Panc1 (cell line): ENCODE measurements at regions not wholly inside any gene's neighbourhood (a gene's known extent, or its start where the extent isn't known, plus 50 kb on each side); places are given as distances from the start of the nearest gene placed in this dataset.

Experiments
- ATAC-seq: fragments of 200-7000 bp; cut with Tn5 transposase; 2 replicates; pipeline ENCODE4 v1.9.1; 2020; ENCODE audit warnings: mild to moderate bottlenecking, moderate library complexity
- BruUV-seq: library from RNA; stranded (reverse); fragments of 400-500 nt; replicated peaks from 2 replicates; lab custom pipeline; 2021; lab: Mats Ljungman, UMichigan
- CTCF ChIA-PET: fragments of 300-600 bp; sonication (Branson Sonifier 250); formaldehyde crosslinking; loops from one replicate; lab custom pipeline; 2022; ENCODE audit warnings: antibody characterized with exemption; lab: Charles Lee
- POLR2A ChIA-PET: fragments of 300-600 bp; sonication (Branson Sonifier 250); formaldehyde crosslinking; loops from one replicate; lab custom pipeline; 2022; ENCODE audit warnings: antibody characterized with exemption; lab: Charles Lee
- DNase-seq: peaks from one replicate; pipeline ENCODE4 v3.0.0-alpha.2; 2010; ENCODE audit warnings: low read depth, low spot score
- H3K27ac ChIP-seq: 2 replicates; pipeline ENCODE4 v1.5.1; 2011; ENCODE audit warnings: mild to moderate bottlenecking, low read length, inconsistent platforms
- H3K27me3 ChIP-seq: fragments of 200-500 bp; sonication (Bioruptor generic); 2 replicates; pipeline ENCODE4 v1.6.0; 2014; ENCODE audit warnings: low read length, inconsistent platforms; ENCODE audit not compliant: control insufficient read depth, insufficient read depth
- H3K36me3 ChIP-seq: fragments of 200-500 bp; sonication (Bioruptor generic); 2 replicates; pipeline ENCODE4 v1.5.1; 2014; ENCODE audit warnings: inconsistent platforms, mild to moderate bottlenecking, low read length, moderate library complexity; ENCODE audit not compliant: control insufficient read depth, insufficient read depth
- H3K4me1 ChIP-seq: 2 replicates; pipeline ENCODE4 v1.5.1; 2011; ENCODE audit warnings: inconsistent platforms, mild to moderate bottlenecking, low read length, moderate library complexity; ENCODE audit not compliant: control insufficient read depth, insufficient read depth
- H3K4me3 ChIP-seq, 2 experiments: 2 replicates each; pipeline ENCODE4 v1.5.1; 2011 to 2012; ENCODE audit warnings: low read depth in 2 of 2, low read length in 2 of 2, mild to moderate bottlenecking in 2 of 2, inconsistent platforms in 1 of 2, moderate library complexity in 1 of 2
- H3K9me3 ChIP-seq: fragments of 200-500 bp; sonication (Bioruptor generic); 2 replicates; pipeline ENCODE4 v1.5.1; 2014; ENCODE audit warnings: low read depth, mild to moderate bottlenecking, inconsistent platforms, low read length, moderate library complexity; ENCODE audit not compliant: control insufficient read depth, insufficient read depth
- POLR2AphosphoS5 ChIP-seq: IDR thresholded peaks from 2 replicates; pipeline ENCODE4 v1.6.1; 2012; ENCODE audit warnings: mild to moderate bottlenecking, low read depth, low read length, moderate library complexity
- SIN3A ChIP-seq: IDR thresholded peaks from 2 replicates; pipeline ENCODE4 v1.6.1; 2012; ENCODE audit warnings: low read depth, mild to moderate bottlenecking, low read length, moderate library complexity, borderline replicate concordance; ENCODE audit not compliant: insufficient read depth
- TCF7L2 ChIP-seq: IDR thresholded peaks from 2 replicates; pipeline ENCODE4 v1.6.1; 2011; ENCODE audit warnings: mild to moderate bottlenecking, low read depth, low read length, inconsistent platforms
- in situ Hi-C: cut with HindIII; loops from 2 replicates; pipeline ENCODE4 v1.10.0; 2016; ENCODE audit warnings: low sequenced_read_pairs, low pct_unique_long_range_greater_than_20kb
- intact Hi-C: fragments of 100-400 bp; cut with micrococcal nuclease; formaldehyde crosslinking; loops from one replicate; pipeline ENCODE4 v1.10.0; 2022; ENCODE audit not compliant: unreplicated experiment
- TF ChIP-seq, protein P1 (sequence below), 2 experiments: IDR thresholded peaks; 2 replicates each; pipeline ENCODE4 v1.6.1; 2011 to 2012; ENCODE audit warnings: low read depth in 2 of 2, control low read depth in 1 of 2, low read length in 1 of 2, mild to moderate bottlenecking in 1 of 2, moderate library complexity in 1 of 2; ENCODE audit not compliant: insufficient read depth in 1 of 2
- TF ChIP-seq, protein P2 (sequence below): fragments of 450-650 bp; IDR thresholded peaks from 2 replicates; pipeline ENCODE4 v1.5.1; 2017; ENCODE audit warnings: mild to moderate bottlenecking

DNA sequence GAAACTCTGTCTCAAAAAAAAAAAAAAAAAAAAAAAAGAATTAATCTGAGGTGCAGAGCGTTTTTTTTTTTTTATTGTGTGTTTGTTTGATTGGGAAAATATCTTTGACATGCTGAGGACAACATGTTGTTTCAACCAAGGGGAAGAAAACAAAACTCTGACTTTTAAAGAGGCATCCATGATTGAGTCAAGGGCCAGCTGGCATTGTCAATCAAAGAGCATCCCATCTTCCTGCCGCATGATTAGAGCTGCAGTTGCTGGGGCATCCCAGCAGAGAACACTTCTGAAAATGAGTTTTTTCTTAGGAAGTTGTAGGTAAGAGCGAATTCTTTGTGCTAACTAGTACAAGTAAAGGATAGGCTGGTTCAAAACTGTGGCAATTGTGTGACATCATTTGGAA lies 200.9 kb upstream of the DAAM1 start:
- ATAC-seq (no peak), DNase-seq (no peak)
- no peaks in the 10 kb centered on the region for H3K4me1 ChIP-seq
- H3K27me3 ChIP-seq = no peaks in the 10 kb centered on the region
- TF ChIP-seq, protein P1, sequence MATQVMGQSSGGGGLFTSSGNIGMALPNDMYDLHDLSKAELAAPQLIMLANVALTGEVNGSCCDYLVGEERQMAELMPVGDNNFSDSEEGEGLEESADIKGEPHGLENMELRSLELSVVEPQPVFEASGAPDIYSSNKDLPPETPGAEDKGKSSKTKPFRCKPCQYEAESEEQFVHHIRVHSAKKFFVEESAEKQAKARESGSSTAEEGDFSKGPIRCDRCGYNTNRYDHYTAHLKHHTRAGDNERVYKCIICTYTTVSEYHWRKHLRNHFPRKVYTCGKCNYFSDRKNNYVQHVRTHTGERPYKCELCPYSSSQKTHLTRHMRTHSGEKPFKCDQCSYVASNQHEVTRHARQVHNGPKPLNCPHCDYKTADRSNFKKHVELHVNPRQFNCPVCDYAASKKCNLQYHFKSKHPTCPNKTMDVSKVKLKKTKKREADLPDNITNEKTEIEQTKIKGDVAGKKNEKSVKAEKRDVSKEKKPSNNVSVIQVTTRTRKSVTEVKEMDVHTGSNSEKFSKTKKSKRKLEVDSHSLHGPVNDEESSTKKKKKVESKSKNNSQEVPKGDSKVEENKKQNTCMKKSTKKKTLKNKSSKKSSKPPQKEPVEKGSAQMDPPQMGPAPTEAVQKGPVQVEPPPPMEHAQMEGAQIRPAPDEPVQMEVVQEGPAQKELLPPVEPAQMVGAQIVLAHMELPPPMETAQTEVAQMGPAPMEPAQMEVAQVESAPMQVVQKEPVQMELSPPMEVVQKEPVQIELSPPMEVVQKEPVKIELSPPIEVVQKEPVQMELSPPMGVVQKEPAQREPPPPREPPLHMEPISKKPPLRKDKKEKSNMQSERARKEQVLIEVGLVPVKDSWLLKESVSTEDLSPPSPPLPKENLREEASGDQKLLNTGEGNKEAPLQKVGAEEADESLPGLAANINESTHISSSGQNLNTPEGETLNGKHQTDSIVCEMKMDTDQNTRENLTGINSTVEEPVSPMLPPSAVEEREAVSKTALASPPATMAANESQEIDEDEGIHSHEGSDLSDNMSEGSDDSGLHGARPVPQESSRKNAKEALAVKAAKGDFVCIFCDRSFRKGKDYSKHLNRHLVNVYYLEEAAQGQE (IDR thresholded peaks at IDR 0.05; ENCODE audit: insufficient read depth in 1 of 2, low read depth in 2 of 2, low read length in 1 of 2) = no peak
- no peak for TF ChIP-seq SIN3A
- TF ChIP-seq, protein P2, sequence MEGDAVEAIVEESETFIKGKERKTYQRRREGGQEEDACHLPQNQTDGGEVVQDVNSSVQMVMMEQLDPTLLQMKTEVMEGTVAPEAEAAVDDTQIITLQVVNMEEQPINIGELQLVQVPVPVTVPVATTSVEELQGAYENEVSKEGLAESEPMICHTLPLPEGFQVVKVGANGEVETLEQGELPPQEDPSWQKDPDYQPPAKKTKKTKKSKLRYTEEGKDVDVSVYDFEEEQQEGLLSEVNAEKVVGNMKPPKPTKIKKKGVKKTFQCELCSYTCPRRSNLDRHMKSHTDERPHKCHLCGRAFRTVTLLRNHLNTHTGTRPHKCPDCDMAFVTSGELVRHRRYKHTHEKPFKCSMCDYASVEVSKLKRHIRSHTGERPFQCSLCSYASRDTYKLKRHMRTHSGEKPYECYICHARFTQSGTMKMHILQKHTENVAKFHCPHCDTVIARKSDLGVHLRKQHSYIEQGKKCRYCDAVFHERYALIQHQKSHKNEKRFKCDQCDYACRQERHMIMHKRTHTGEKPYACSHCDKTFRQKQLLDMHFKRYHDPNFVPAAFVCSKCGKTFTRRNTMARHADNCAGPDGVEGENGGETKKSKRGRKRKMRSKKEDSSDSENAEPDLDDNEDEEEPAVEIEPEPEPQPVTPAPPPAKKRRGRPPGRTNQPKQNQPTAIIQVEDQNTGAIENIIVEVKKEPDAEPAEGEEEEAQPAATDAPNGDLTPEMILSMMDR = no peak
- no peak for TF ChIP-seq TCF7L2
- no peak for TF ChIP-seq POLR2AphosphoS5
- in situ Hi-C loops (no loop called here), intact Hi-C loops (no loop called here)
- no peak overlapping the region for H3K27ac ChIP-seq
- H3K36me3 ChIP-seq = no peaks in the 10 kb centered on the region
- no TSS peak for BruUV-seq
- POLR2A ChIA-PET = no interaction called here
- no peak overlapping the region for H3K4me3 ChIP-seq
- H3K9me3 ChIP-seq = no peaks in the 10 kb centered on the region
- CTCF ChIA-PET = no interaction called here

- ATAC-seq (no peak), DNase-seq (no peak)
- TF ChIP-seq SIN3A (no peak), TCF7L2 (no peak), POLR2AphosphoS5 (no peak)
- TF ChIP-seq, protein P1 (IDR thresholded peaks at IDR 0.05; ENCODE audit: insufficient read depth in 1 of 2, low read depth in 2 of 2, low read length in 1 of 2) = no peak
- TF ChIP-seq, protein P2 = no peak
- Histone ChIP-seq H3K4me1 (no peaks in the 10 kb centered on the region), H3K27ac (no peak overlapping the region), H3K36me3 (no peaks in the 10 kb centered on the region), H3K9me3 (no peaks in the 10 kb centered on the region), H3K27me3 (no peaks in the 10 kb centered on the region), H3K4me3 (no peak overlapping the region)
- BruUV-seq = no TSS peak
- in situ Hi-C loops = no loop called here
- intact Hi-C loops = no loop called here
- ChIA-PET POLR2A (no interaction called here), CTCF (no interaction called here)
Measured at GRCh38 chr14:58992935-58993334, 195.5 kb upstream of the DAAM1 start.
